ENCODE measurements at regions not wholly inside any gene's neighbourhood (a gene's known extent, or its start where the extent isn't known, plus 50 kb on each side); places are given as distances from the start of the nearest gene placed in this dataset.

- TF ChIP-seq FOXK2 (IDR thresholded peaks at IDR 0.05) (no peak), CTCF (IDR thresholded peaks at IDR 0.05 in 2 of 3, conservative IDR thresholded peaks at IDR 0.05 in 1 of 3; ENCODE audit: control insufficient read depth in 2 of 3, extremely low read depth in 1 of 3, insufficient read depth in 1 of 3, low read depth in 3 of 3, low read length in 3 of 3) (no peak), POLR2A (IDR thresholded peaks at IDR 0.05; ENCODE audit: low read depth, low read length) (no peak), EP300 (IDR thresholded peaks at IDR 0.05; ENCODE audit: borderline replicate concordance in 1 of 2, control insufficient read depth in 1 of 2, low read depth in 2 of 2, low read length in 2 of 2) (no peak), NRF1 (conservative IDR thresholded peaks at IDR 0.05; ENCODE audit: low read depth, low read length) (no peak), YY1 (IDR thresholded peaks at IDR 0.05; ENCODE audit: low read depth, low read length) (no peak), ATF2 (IDR thresholded peaks at IDR 0.05; ENCODE audit: low read length) (no peak), STAT1 (conservative IDR thresholded peaks at IDR 0.05) (no peak), ZBED1 (IDR thresholded peaks at IDR 0.05; ENCODE audit: borderline replicate concordance) (no peak)
These were observed 498.5 kb upstream of the ZFHX3 start for GRCh38 chr16:73546341-73546845.
